Activated T-cell treated with anti-CD3 and anti-CD28 coated beads, Interleukin-2, amount 50 U/mL, for 4 hours (primary cell): ENCODE measurements at regions not wholly inside any gene's neighbourhood (a gene's known extent, or its start where the extent isn't known, plus 50 kb on each side); places are given as distances from the start of the nearest gene placed in this dataset.

Experiments used
- ATAC-seq, 2 donors: fragments of 200-7000 bp; cut with Tn5 transposase; one replicate each; pipeline ENCODE4 v1.10.0; 2021
- DNase-seq: peaks from one replicate; pipeline ENCODE4 v3.0.0-alpha.2; 2020
- H3K27me3 Mint-ChIP-seq: one replicate; pipeline ENCODE4 v1.8.0; 2021; ENCODE audit warnings: low read depth, mixed read lengths
- H3K36me3 Mint-ChIP-seq: one replicate; pipeline ENCODE4 v1.8.0; 2022; ENCODE audit warnings: mixed read lengths; ENCODE audit not compliant: insufficient read depth
- H3K4me1 Mint-ChIP-seq: one replicate; pipeline ENCODE4 v1.8.0; 2021; ENCODE audit warnings: low read depth, mixed read lengths
- H3K4me3 Mint-ChIP-seq: one replicate; pipeline ENCODE4 v1.8.0; 2021; ENCODE audit warnings: mild to moderate bottlenecking, moderate library complexity, mixed read lengths
- H3K9me3 Mint-ChIP-seq: one replicate; pipeline ENCODE4 v1.8.0; 2021; ENCODE audit warnings: mixed read lengths

DNA sequence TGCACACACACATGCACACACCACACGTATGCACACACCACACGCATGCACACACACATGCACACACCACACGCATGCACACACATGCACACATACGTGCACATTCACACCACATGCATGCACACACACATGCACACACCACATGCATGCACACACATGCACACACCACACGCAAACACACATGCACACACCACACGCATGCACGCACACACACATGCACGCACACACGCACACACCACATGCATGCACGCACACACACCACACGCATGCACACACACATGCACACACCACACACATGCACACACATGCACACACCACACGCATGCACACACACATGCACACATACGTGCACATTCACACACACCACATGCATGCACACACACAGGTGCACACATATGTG is 169.8 kb upstream of the SALL3 start:
- no peak for DNase-seq
- Mint-ChIP-seq H3K27me3 (peaks cover 14% of the 10 kb centered on the region), H3K4me3 (no peak overlapping the region), H3K9me3 (peaks cover 3% of the 10 kb centered on the region), H3K4me1 (no peaks in the 10 kb centered on the region), H3K36me3 (no peaks in the 10 kb centered on the region)
- ATAC-seq = no peak

- Mint-ChIP-seq H3K4me3 (no peak overlapping the region), H3K9me3 (peaks cover 3% of the 10 kb centered on the region), H3K36me3 (no peaks in the 10 kb centered on the region), H3K27me3 (peaks cover 14% of the 10 kb centered on the region), H3K4me1 (no peaks in the 10 kb centered on the region)
- ATAC-seq (no peak), DNase-seq (no peak)
Observed at GRCh38 chr18:78810706-78811105, 168.9 kb upstream of the SALL3 start.

DNA sequence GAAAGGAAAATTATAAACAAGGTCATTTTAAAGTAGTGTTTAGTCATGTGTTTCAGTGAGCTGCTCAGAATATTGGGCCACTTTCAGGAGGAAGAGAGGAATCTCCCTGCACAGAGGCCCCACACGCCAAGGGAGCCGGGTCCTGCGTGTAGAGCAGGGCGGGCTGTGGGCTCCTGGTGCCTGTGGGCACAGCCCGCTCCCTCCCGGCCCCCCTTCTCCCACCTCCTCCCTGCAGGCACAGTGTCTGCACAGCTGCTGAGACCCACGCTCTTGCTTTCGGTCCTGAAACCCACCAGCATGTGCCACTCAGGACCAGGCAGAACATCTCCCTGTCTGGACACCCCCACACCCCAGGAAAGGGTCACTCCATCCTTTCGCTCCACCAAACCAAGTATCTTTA is 167.6 kb upstream of the SALL3 start:
- no peak for DNase-seq
- Mint-ChIP-seq H3K9me3 (peaks cover 3% of the 10 kb centered on the region), H3K27me3 (peaks cover 14% of the 10 kb centered on the region), H3K4me3 (no peak overlapping the region), H3K36me3 (no peaks in the 10 kb centered on the region), H3K4me1 (no peaks in the 10 kb centered on the region)
- no peak for ATAC-seq

DNA sequence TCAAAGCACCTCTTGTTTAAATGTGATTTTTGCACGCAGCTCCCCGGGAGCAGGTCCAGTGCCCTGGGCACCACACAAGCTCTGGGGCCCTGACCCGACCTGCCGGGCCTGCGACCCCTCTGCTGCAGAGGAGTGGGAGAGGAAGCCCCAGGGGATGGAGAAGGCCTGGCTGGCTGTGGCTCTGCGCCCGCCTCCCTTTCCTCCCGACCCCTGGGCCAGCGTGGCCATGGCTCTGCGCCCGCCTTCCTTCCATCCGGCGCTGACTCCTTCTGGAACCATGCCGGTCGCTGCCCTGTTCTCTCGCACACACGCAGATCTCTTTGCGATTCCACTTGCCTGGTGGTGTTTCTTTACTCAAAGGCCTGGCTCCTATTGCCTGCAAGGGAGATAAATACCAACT is 166.5 kb upstream of the SALL3 start:
- Mint-ChIP-seq H3K27me3 (peaks cover 14% of the 10 kb centered on the region), H3K9me3 (peaks cover 3% of the 10 kb centered on the region), H3K4me3 (no peak overlapping the region), H3K36me3 (no peaks in the 10 kb centered on the region), H3K4me1 (no peaks in the 10 kb centered on the region)
- ATAC-seq (no peak), DNase-seq (no peak)

DNA sequence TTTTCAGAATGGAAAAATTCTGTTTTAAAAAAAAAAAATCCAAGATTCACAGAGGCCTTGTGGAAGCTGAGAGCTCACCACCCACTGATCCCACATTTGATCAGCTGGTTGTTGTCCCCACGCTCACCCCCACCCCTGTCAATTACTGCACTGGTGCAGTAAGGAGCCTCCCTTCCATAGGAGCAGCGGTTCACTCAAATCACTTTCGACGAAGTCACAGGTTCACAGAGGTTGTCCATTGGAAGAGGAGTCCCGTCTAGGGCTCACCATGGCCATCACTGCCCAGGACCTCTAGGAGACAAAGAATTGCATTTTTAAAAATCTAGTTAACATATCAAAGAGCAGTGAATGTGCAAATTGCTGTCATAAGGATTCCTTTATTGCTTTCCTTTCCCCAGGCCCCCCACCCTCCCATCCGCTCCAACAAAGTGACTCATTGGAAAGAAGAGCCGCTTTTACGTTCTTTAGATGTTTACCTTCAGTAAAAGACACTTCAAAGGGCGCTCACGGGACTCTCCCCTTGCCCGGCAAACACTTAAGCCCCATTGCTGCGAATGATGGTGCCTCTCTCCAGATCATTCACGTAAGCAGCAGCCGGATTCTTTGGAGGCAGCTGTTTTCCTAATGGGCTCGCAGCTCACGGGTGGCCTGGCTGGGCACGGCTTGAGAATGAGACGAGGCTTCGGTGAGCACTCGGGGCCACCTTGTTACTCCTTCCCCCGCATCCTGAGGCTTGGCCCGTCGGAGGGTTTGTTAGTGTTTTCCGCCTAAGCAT is 165.5 kb upstream of the SALL3 start:
- Mint-ChIP-seq H3K36me3 (no peaks in the 10 kb centered on the region), H3K4me1 (no peaks in the 10 kb centered on the region), H3K9me3 (peaks cover 3% of the 10 kb centered on the region), H3K27me3 (peaks cover 20% of the 10 kb centered on the region), H3K4me3 (no peak overlapping the region)
- DNase-seq (no peak), ATAC-seq (no peak)

DNA sequence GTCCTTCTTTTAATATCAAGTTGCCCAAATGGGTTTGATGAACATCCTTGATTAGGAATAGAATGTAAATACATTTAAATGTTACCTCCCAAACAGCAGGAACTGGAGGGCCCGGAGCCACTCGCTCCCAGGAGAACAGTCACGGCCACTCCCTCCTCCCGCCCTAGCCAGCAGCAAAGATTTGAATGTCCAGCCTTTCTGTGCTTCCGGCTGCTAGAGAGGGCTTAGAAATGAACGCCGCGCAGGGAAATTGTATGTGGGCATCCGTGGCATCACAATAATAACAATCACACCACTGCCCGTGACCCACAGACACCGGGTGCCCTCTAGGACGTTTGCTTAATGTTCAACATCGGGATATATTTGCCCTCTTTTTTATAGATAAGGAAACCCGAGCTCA is 164.9 kb upstream of the SALL3 start:
- Mint-ChIP-seq H3K4me1 (no peaks in the 10 kb centered on the region), H3K36me3 (no peaks in the 10 kb centered on the region), H3K4me3 (no peak overlapping the region), H3K9me3 (peaks cover 3% of the 10 kb centered on the region), H3K27me3 (peaks cover 20% of the 10 kb centered on the region)
- DNase-seq (no peak), ATAC-seq (no peak)

- no peaks in the 10 kb centered on the region for H3K36me3 Mint-ChIP-seq
- peaks cover 20% of the 10 kb centered on the region for H3K27me3 Mint-ChIP-seq
- DNase-seq = no peak
- no peaks in the 10 kb centered on the region for H3K4me1 Mint-ChIP-seq
- no peaks in the 10 kb centered on the region for H3K9me3 Mint-ChIP-seq
- ATAC-seq = no peak
- H3K4me3 Mint-ChIP-seq = no peak overlapping the region
Observed at GRCh38 chr18:78816114-78816513, 163.5 kb upstream of the SALL3 start.

- no peak for DNase-seq
- Mint-ChIP-seq H3K27me3 (peaks cover 20% of the 10 kb centered on the region), H3K4me1 (no peaks in the 10 kb centered on the region), H3K36me3 (no peaks in the 10 kb centered on the region), H3K9me3 (no peaks in the 10 kb centered on the region), H3K4me3 (no peak overlapping the region)
- ATAC-seq = no peak
Observed at GRCh38 chr18:78816916-78817315, 162.7 kb upstream of the SALL3 start.

DNA sequence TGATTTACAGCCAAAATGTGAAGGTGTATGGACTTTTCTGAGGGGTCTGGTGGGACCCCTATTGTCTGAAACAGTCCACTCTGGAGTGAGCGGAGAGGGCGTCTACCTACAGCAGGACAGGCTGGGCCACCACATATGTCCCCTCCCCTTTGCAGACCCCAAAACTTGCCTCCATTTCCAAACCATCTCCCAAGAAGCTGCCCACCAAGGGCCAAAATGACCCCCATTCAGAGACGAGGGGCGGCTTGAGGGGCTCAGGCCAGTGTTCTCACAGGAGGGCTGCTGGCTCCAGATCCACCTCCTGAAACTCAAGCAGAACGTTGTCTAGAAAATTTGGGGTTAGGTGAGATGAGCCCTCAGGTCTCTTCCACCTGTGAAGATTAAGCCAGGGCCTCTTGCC is 161.1 kb upstream of the SALL3 start:
- Mint-ChIP-seq H3K36me3 (no peaks in the 10 kb centered on the region), H3K4me3 (no peak overlapping the region), H3K9me3 (no peaks in the 10 kb centered on the region), H3K27me3 (peaks cover 15% of the 10 kb centered on the region), H3K4me1 (no peaks in the 10 kb centered on the region)
- no peak for DNase-seq
- no peak for ATAC-seq

DNA sequence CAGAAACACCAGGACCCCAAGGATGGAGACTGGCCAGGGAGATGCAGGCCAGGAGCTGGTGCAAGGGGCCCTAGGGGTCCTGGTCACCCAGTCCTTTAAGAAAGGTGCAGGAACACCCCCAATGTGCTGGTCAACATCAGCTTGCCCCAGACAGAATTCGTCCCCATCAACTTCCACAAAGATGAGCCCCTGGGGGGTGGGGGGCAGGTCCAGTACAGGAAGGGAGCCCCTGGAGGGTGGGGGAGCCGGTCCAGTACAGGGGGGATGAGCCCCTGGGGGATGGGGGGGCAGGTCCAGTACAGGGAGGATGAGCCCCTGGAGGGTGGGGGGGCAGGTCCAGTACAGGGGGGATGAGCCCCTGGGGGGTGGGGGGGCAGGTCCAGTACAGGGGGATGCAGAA is 160.7 kb upstream of the SALL3 start:
- DNase-seq (no peak), ATAC-seq (no peak)
- H3K4me3 Mint-ChIP-seq = no peak overlapping the region
- H3K36me3 Mint-ChIP-seq = no peaks in the 10 kb centered on the region
- no peaks in the 10 kb centered on the region for H3K4me1 Mint-ChIP-seq
- H3K27me3 Mint-ChIP-seq = peaks cover 14% of the 10 kb centered on the region
- no peaks in the 10 kb centered on the region for H3K9me3 Mint-ChIP-seq

DNA sequence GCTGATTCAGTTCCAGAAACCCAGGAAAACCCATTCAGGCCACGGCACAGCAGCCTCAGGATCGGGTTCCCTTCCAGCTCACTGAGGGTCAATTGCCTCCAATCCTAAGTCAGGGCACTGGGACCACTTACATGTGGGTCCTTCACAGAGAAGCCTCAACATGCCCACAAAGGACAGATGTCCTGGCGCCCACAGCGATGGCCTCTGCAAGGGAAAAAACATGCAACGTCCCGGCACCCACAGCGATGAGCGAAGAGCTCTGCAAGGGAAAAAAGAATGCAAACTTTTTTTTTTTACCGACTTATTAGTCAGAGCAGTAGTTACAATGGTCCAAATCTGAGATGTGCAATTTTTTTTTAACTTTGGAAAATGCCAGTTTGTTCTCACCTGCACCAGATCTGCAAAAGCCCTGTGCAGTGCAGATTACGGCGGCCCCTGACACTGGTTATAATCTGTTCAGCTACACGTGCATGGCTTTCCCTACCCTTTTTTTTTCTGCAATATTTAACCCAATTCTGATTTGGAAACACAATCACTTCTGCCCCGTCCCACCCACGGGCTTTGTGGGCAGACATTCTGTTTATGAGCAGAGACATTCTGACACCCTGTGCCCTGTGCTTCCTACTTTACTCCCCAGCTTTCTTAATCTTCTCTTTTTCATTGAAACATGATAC is 159.3 kb upstream of the SALL3 start:
- Mint-ChIP-seq H3K4me1 (no peaks in the 10 kb centered on the region), H3K36me3 (no peaks in the 10 kb centered on the region), H3K4me3 (no peak overlapping the region), H3K27me3 (peaks cover 8% of the 10 kb centered on the region), H3K9me3 (no peaks in the 10 kb centered on the region)
- ATAC-seq (no peak), DNase-seq (no peak)

DNA sequence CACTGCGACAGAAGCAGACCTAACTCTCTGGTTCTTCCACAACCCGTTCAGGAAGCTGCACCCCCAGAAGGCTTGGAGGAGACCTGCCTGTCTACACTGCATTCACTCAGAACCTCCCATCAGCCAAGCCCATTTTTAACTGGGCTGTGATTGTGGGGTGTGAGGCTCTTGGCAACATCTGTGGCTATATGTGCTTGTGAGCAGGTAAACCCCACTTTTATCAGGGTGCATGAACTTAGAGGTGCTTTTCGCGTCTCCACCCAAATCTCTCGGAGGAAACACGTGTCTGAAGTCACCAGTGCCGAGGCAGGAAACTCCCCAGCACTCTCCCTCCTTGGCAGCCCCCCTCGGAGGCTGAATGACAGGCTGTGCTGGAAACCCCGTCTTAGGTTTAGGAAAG is 158.2 kb upstream of the SALL3 start:
- Mint-ChIP-seq H3K4me1 (no peaks in the 10 kb centered on the region), H3K9me3 (no peaks in the 10 kb centered on the region), H3K36me3 (no peaks in the 10 kb centered on the region), H3K27me3 (peaks cover 8% of the 10 kb centered on the region), H3K4me3 (no peak overlapping the region)
- ATAC-seq (no peak), DNase-seq (no peak)

DNA sequence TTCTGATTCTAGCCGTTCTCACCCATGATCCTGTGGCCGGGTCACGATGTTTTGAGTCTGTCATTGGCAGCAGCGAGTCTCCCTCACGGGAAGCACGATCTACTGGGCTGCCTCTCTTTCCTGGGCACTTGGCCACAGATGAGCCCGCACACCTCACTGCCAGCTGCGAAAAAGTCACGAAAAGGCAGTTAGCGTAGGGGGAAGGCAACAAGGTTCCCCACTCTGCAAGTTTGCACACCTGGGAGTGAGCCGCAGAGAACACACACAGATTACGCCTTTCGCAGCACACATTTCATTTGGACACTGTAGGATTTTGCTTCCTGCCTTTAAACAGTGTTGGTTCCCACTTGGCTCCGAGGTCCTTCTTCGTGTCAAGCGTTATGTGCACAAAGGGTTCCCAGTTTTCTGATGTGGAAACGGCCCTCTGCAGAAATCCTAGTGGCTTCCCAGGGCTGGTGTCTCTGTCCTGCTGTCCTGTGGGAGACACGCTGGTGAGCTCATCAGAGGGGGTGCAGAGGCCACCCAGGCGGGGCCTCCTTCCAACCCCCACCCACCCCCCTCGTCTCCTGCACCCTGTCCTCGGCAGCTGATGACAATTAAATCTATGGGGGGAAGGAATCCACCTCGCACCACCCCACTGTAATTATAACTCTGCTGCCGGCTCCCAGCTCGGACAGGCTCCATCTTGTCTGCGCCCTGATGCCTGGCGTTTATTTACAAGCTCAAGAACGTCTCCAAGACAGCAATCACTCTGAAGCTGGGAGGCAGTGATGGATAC is 157.3 kb upstream of the SALL3 start:
- Mint-ChIP-seq H3K36me3 (no peaks in the 10 kb centered on the region), H3K27me3 (peaks cover 8% of the 10 kb centered on the region), H3K4me1 (no peaks in the 10 kb centered on the region), H3K9me3 (no peaks in the 10 kb centered on the region), H3K4me3 (no peak overlapping the region)
- DNase-seq (no peak), ATAC-seq (no peak)

DNA sequence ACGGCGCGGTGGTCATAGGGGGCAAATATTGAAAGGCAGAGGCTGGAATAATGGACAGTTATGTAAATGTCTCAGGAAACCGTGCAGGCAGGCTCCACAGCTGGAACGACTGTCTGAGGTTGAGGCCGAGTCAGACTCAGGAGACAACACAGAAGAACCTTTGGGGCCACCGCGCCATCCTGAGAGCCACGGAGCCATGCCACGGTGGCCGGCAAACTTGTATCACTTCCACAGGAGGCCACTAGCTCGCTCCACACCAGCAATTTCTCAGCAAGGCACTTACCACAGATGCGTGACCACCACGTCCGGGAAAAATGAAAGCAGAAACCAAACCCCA is 156.7 kb upstream of the SALL3 start:
- Mint-ChIP-seq H3K36me3 (no peaks in the 10 kb centered on the region), H3K4me1 (no peaks in the 10 kb centered on the region), H3K27me3 (peaks cover 10% of the 10 kb centered on the region), H3K4me3 (no peak overlapping the region), H3K9me3 (no peaks in the 10 kb centered on the region)
- ATAC-seq (no peak), DNase-seq (no peak)

GRCh38 chr18:78825168-78825567 is 154.4 kb upstream of the SALL3 start:
- H3K4me3 Mint-ChIP-seq = no peak overlapping the region
- no peaks in the 10 kb centered on the region for H3K36me3 Mint-ChIP-seq
- no peaks in the 10 kb centered on the region for H3K4me1 Mint-ChIP-seq

More at GRCh38 chr18:78825168-78825567, 154.4 kb upstream of the SALL3 start:
- Mint-ChIP-seq H3K9me3 (no peaks in the 10 kb centered on the region), H3K27me3 (peaks cover 3% of the 10 kb centered on the region)
- ATAC-seq = no peak
- DNase-seq = no peak
